Right atrium auricular region (tissue), 2 donors: ENCODE measurements at regions not wholly inside any gene's neighbourhood (a gene's known extent, or its start where the extent isn't known, plus 50 kb on each side); places are given as distances from the start of the nearest gene placed in this dataset.

Experiments
- DNase-seq: peaks from one replicate; pipeline ENCODE4 v3.0.0-alpha.2; 2019; ENCODE audit warnings: low spot score
- H3K27ac ChIP-seq, 2 donors: fragments of 200-600 bp; sonication (generic); 1 replicate in 1 of 2; 2 replicates in 1 of 2; pipeline ENCODE4 v1.5.1; 2016 to 2019
- H3K27me3 ChIP-seq, 2 donors: fragments of 200-600 bp; sonication (generic); one replicate each; pipeline versions ENCODE4 v1.5.1 to v1.6.0; 2017 to 2019
- H3K36me3 ChIP-seq: fragments of 200-600 bp; sonication (generic); one replicate; pipeline ENCODE4 v1.5.1; 2016
- H3K4me1 ChIP-seq, 2 donors: fragments of 200-600 bp; sonication (generic); one replicate each; pipeline versions ENCODE4 v1.5.1 to v1.6.0; 2017 to 2019
- H3K4me3 ChIP-seq, 2 donors: fragments of 200-600 bp; sonication (generic); 1 replicate in 1 of 2; 2 replicates in 1 of 2; pipeline ENCODE4 v1.5.1; 2017 to 2019; ENCODE audit warnings: mild to moderate bottlenecking in 1 of 2, moderate library complexity in 1 of 2
- H3K9me3 ChIP-seq, 2 donors: fragments of 200-600 bp; sonication (generic); one replicate each; pipeline ENCODE4 v1.5.1; 2019
- CTCF ChIP-seq, 2 donors: fragments of 200-600 bp; sonication (generic); IDR thresholded peaks; one replicate each; pipeline ENCODE4 v1.5.1; 2019; ENCODE audit warnings: antibody characterized with exemption in 2 of 2

- Histone ChIP-seq H3K27ac (no peak overlapping the region), H3K9me3 (no peaks in the 10 kb centered on the region), H3K36me3 (no peaks in the 10 kb centered on the region), H3K4me1 (no peaks in the 10 kb centered on the region), H3K4me3 (no peak overlapping the region), H3K27me3 (no peaks in the 10 kb centered on the region)
- TF ChIP-seq CTCF (IDR thresholded peaks at IDR 0.05): no peak
- no peak for DNase-seq
These were observed 133.6 kb upstream of the JCAD start for GRCh38 chr10:30192846-30193608.

DNA sequence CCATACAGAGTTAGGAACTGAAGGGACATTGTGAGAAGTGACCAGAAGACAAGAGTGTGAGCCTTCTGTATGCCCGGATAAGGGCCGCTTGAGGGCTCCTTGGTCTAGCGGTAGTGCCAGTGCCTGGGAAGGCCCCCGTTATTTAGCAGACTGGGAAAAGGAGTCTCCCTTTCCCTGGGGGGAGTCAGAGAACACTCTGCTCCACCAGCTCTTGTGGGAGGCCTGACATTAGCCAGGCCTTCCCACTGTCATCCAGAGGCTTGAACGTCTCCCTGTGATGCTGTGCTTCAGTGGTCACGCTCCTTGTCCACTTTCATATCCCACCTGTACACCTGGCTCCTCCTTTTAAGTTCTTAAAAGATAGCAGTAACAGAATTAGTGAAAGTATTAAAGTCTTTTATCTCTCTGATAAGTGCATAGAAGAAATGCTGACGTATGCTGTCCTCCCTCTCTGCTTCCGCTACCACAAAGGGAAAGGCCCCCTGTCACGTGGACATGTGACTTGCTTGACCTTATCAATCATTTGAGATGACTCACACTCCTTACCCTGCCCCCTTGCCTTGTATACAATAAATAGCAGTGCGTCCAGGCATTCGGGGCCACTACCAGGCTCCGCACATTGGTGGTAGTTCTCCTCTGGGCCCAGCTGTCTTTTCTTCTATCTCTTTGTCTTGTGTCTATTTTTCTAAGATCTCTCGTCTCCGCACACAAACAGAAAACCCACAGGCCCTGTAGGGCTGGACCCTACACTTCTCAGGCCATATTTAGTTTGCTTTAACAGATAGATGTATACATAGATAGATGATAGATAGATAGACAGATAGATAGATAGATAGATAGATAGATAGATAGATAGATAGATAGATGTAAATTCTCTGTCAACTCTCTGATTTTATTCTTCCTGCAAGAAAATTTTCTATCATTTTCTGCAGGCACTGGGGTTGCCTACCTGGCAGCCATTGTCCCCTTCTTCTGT is 131.5 kb upstream of the JCAD start:
- Histone ChIP-seq H3K4me3 (no peak overlapping the region), H3K27me3 (no peaks in the 10 kb centered on the region), H3K4me1 (peaks cover 0 to 18% of the 10 kb centered on the region in 2 donors), H3K27ac (no peak overlapping the region), H3K36me3 (no peaks in the 10 kb centered on the region), H3K9me3 (no peaks in the 10 kb centered on the region)
- no peak for TF ChIP-seq CTCF (IDR thresholded peaks at IDR 0.05)
- no peak for DNase-seq

DNA sequence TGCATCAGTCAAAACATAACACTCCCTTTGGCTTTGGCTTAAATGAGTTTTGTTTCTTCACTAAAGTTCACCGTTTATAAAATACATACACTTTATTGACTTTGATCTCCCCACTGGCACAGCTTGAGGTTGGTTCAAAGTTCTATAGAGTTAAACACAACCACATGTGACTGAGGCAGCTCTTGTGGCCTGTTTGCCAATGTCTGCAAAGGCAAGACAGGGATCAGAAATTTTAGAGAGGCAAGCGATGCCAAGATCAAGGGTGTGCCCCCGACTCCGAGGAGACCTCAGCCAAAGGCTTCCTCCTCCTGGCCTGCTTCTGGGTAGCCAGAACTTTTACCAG is 129.8 kb upstream of the JCAD start:
- no peaks in the 10 kb centered on the region for H3K9me3 ChIP-seq
- H3K27ac ChIP-seq: peak overlapping the region in 1 of 2 donors; percentile 35
- no peak overlapping the region for H3K4me3 ChIP-seq
- TF ChIP-seq CTCF (IDR thresholded peaks at IDR 0.05): no peak
- H3K4me1 ChIP-seq: peaks cover 0 to 21% of the 10 kb centered on the region in 2 donors
- DNase-seq: no peak
- no peaks in the 10 kb centered on the region for H3K36me3 ChIP-seq
- no peaks in the 10 kb centered on the region for H3K27me3 ChIP-seq

DNA sequence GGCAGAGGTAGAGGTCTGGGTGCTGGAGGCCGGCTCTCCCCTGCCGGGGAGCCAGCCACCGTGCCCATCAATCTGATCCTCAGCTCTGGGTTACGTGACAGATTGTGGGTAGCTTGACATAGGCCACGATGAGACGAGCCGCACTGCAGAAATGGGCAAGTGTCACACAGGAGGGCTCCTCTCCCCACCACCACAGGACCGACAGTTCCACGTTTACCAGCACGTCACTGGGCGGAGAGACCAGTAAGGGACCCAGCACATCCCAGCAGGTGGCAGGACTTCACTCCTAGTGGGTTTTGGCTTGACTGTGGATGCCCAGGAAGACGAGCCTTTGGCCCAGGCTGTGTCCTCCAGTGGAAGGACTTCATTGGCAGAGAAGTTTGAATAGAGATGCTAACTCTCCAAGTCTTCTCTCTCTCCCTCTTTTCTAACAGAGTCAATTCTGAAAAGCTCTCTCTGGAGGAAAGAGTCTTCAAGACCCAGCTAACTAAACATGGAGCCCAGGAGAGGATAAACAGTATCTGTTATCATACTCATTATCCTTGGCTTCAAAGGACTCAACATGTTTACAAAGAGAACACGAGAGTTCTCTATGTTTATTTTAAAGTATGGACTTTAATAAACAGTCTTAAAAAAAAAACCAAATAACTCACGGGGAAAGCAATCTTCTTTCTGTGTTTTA is 129.3 kb upstream of the JCAD start:
- TF ChIP-seq CTCF (IDR thresholded peaks at IDR 0.05): peak in 1 of 2 donors; percentile 22
- H3K4me3 ChIP-seq: peak overlapping the region in 1 of 2 donors; percentile 0
- no peak for DNase-seq
- H3K4me1 ChIP-seq: peaks cover 0 to 21% of the 10 kb centered on the region in 2 donors
- no peaks in the 10 kb centered on the region for H3K27me3 ChIP-seq
- H3K9me3 ChIP-seq: no peaks in the 10 kb centered on the region
- H3K27ac ChIP-seq: peak overlapping the region; percentile 35 to 67
- H3K36me3 ChIP-seq: no peaks in the 10 kb centered on the region

DNA sequence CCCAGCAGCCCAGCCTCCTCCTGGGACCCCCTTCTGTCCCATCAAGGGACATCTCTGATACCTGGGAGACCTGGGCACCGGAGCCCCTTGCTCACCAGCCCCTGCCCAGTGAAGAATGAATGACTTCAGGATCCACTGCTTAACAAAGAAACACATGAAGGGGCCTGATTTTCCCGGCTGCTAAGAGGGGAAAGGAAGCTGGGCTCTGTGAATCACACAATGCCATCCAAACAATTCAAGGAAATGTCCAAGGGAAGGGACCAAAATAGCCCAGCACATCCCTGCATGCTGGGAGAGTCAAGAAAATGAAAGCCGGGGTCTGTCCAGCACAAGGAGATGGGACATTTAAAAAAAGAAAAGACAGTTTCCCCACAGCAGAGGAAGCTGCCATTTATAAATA is 128.7 kb upstream of the JCAD start:
- Histone ChIP-seq H3K4me1 (peaks cover 0 to 21% of the 10 kb centered on the region in 2 donors), H3K27me3 (no peaks in the 10 kb centered on the region), H3K36me3 (no peaks in the 10 kb centered on the region), H3K27ac (peak overlapping the region; percentile 62 to 67), H3K9me3 (no peaks in the 10 kb centered on the region), H3K4me3 (peak overlapping the region in 1 of 2 donors; percentile 0)
- TF ChIP-seq CTCF (IDR thresholded peaks at IDR 0.05): no peak
- DNase-seq: no peak
